ACHN (cell line): ENCODE measurements at regions not wholly inside any gene's neighbourhood (a gene's known extent, or its start where the extent isn't known, plus 50 kb on each side); places are given as distances from the start of the nearest gene placed in this dataset.
"Not testable (repeated sequence)": the region's sequence is repeated elsewhere in the genome, so short reads cannot be mapped to it uniquely, and the experiment has no call there.

ENCODE experiments used
- DNase-seq: peaks from one replicate; pipeline ENCODE4 v3.0.0-alpha.2; 2015
- in situ Hi-C: cut with HindIII; loops from 2 replicates; pipeline ENCODE4 v1.10.0; 2017; ENCODE audit warnings: low sequenced_read_pairs, low pct_ligation_motif_present, low pct_unique_long_range_greater_than_20kb

DNA sequence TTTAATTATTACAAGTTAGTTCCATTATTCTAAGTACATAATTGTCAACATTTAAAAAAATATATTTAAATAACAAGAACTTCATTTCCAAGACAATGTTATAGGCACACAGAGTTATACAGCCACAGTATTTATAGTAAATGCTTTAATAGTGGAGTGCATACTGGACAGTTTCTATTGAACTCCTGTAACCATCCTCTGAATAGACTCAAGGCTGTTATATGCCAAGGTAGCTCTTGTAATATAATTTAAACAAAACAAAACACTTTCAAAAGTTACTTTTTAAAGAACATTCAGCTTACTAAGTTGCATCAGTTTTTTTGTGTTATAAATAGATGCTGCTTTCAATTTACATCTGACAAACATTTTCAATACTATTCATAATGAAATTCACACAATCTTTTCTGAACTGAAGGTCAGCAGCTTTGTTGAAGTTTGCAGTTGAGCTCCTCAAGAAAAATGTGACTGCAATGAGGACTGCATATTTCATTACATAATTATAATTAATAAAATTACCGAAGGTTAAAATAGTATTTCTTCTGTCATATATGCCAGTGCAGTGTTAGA lies 549.9 kb upstream of the CYLC2 start:
- DNase-seq = no peak
- in situ Hi-C loops = no loop called here

DNA sequence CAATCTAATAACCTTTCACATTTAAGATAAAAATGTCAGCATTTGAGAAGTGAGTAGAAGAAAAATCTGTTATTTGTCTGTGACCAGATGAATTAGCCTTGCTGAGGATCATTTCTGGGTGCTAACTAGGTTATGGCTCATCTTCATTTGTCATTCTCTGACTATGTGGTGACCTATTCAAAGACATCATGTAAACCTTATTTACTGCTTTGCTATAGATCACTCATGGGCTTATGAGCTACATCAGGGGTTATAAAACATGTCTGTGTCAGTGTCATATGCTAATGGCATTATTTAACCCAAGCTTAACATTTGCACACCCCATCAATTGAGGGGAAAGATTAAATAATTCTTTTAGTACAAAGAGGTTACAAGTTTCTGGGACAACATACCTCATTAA lies 555.5 kb upstream of the CYLC2 start:
- no peak for DNase-seq
- in situ Hi-C loops = no loop called here

DNA sequence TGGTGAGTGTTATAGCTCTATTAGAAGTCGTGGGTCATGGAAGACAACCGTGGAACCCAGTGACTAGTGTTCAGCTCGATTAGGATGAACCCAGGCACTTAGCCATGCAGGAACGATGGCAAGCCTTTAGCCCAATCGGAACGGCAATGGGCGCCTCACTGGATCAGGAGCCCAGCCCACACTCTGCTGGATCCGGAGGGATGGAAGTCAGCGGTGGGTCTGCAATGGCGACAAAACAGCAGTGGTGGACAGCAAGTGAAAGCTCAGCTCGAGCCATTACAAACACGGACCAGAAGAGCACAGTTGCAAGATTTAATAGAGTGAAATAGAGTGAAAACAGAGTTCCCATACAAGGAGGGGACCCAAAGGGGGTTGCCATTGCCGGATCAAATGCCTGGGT lies 558.5 kb upstream of the CYLC2 start:
- in situ Hi-C loops, DNase-seq: not testable (repeated sequence)

DNA sequence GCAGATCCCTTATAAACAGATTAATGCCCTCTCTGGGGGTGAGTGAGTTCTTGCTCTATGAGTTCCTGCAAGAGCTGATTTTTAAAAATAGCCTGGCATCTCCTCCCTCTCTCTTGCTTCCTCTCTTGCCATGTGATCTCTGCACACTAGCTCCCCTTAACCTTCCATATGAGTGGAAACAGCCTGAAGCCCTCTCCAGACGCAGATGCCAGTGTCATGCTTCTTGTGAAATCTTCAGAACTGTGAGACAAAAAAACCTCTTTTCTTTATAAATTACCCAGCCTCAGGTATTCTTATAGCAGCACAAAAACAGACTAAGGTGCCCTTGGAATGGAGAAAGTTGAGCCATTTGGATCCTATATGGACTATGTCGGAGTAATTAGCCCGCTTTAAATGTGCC lies 559.7 kb upstream of the CYLC2 start:
- in situ Hi-C loops = no loop called here
- DNase-seq = no peak

DNA sequence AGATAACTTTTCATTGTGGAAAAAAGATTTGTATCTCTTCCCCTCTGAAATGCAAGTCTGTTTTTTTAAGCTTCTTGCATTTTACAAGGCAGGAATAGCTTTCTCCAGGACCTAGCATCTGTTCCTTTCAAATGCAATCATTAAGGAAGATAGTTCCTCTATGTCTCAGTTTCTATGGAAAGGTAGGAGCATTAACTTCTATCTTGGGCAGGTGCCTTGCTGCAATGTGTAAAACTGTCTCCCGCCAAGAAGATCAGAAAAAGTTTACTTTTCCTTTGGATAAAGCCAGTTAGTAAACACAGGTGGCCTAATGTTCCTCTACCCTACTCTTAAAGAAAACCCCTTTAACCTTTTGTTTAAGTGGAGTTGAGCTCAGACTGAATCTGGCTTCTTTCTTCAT lies 560.6 kb upstream of the CYLC2 start:
- in situ Hi-C loops = no loop called here
- no peak for DNase-seq

DNA sequence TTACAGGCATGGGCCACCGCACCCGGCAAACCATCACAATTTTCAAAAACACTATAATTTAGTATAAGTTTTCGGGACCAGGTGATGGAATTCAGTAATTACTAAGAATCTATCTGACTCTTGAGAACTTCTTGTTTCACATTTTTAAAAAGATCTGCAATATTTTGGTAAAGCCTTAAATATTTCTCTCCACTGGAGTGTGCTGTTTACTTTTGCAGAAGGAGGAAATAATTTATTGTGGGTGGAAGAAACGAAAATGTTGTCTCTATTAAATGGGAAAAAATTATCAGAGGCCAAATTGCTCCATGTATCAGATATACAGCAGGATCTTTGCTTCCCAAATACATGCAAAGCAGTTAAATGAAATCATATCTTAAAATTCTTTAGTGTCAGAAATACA lies 566.8 kb upstream of the CYLC2 start:
- DNase-seq = no peak
- in situ Hi-C loops = no loop called here

DNA sequence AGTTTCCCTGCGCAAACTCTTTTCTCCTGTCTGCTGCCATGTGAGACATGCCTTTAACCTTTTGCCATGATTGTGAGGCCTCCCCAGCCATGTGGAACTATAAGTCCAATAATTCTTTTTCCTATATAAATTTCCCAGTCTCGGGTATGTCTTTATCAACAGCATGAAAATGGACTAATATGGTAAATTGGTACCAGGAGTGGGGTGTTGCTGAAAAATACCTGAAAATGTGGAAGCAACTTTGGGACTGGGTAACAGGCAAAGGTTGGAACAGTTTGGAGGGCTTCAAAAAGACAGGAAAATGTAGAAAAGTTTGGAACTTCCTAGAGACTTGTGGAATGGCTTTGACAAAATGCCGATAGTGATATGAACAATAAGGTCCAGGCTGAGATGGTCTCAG lies 578.9 kb upstream of the CYLC2 start:
- in situ Hi-C loops, DNase-seq: not testable (repeated sequence)

DNA sequence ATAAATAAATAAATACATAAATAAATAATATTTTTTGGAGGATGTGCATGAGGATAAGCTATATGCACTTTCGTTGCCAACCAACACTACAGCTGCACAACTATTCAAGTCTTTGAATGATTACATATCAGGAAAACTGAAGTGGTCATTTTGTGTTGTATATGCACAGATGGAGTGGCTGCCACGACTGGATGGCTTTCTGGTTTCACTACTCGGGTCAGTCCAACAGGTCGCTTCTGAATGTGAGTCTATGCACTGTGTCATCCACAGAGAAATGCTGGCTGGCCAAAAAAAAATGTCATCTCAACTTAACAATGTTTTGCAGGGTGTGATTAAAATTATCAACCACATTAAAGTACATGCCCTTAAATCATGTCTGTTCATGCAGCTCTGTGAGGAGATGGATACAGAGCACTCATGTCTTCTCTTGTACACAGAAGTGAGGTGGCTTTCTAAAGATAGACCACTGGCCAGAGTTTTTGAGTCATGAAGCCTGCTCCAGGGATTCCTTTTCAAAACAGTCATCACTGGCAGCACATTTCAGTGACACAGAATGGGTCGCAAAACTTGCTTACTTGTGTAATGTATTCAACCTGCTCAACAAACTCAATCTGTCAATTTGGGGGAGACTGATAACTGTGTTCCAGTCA lies 589.8 kb upstream of the CYLC2 start:
- DNase-seq = no peak
- in situ Hi-C loops = no loop called here

DNA sequence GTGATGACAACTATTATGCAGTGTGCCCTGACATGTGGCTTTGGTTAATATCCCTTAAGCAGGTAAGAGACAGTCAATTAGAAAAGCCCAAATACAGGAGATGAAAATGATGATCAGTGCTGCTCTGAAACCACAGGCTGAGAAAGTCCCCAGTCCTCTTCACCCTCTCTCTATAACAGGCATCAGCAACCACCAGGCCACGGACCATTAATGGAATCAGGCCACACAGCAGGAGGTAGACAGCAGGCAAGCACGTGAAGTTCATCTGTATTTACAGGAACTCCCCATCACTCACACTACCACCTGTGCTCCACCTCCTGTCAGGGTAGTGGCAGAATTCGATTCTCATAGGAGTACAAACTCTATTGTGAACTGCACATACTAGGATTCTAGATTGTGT lies 591.6 kb upstream of the CYLC2 start:
- in situ Hi-C loops = no loop called here
- DNase-seq = no peak

DNA sequence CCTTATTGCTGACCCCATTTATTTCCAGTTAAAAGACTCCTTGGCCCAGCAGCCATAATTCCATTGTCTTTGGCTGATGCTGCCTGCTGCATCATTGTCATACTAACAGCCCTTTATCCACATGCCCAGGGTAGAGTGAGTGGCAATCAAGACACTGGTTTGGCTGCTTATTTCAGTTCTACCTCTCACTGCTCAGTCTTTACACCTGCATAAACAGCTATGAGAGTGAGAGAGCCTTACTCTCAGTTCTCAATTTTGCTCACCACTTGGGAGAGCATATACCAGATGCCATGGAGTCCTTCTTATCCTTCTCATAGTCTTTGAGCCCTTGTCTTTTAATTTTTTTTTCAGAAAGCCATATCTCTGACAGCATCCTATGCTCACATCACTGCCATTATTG lies 596.9 kb upstream of the CYLC2 start:
- DNase-seq = no peak
- in situ Hi-C loops = no loop called here

DNA sequence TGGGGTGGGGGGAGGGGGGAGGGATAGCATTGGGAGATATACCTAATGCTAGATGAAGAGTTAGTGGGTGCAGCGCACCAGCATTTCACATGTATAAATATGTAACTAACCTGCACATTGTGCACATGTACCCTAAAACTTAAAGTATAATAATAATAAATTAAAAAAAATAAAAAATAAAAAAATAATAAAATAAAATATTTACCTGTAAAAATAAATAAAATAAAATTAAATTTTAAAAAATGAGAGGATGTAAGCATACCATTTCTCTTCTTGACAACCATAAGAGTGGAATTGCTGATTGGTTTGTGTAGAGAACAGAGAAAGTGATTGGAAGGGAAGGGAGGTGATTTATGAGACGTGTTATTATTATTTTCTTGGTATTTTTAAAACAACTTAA lies 609.5 kb upstream of the CYLC2 start:
- DNase-seq, in situ Hi-C loops: not testable (repeated sequence)

DNA sequence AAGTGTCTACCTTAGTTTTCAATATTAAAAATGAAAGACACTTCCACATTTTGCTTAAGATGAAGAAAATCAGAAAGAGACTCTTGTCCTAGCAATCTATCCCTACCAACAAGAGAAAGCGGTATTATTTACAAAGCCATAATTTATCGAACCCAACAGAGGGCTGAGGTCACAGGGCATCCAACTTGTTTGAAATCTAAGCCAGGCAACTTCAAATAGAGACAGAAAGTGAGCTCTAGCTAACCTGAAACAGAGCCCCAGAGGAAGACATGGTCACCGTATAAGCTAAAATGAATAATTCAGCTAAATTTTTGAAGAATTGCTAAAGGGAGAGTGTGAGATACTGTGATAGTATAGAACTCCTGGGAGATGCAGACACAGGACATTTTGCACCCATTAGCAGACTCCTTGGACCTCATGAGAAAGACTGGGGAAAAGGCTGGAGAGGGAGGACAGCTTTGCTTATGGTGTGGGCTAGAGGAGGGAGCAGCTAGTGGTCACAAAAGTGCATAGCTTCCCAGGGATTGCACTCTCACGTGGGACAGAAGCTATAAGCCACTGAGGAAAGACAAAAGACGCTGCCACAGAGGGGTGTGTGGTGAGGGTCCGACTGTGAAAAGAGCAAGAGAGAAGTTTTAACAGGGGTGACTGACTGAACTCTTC lies 624.2 kb upstream of the GRIN3A start:
- in situ Hi-C loops = no loop called here
- DNase-seq = no peak

DNA sequence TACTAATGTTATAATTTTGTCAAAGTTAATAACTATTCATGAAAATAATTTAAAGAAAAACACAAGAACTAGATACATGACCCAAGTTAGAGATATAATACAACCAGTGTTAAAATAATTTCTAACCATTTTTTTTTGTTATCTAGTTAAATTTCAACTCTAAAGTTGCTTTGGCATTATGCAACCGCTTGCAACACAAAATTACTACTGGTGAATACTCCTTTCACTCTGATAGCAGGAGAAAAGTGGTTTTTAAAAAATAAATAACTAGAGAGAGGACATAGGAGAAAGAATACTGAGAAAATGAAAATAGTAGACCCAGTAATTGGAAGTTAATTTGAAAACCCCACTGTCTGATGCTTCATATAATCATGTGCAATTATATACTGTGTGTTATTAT lies 622.4 kb upstream of the GRIN3A start:
- in situ Hi-C loops = no loop called here
- no peak for DNase-seq

DNA sequence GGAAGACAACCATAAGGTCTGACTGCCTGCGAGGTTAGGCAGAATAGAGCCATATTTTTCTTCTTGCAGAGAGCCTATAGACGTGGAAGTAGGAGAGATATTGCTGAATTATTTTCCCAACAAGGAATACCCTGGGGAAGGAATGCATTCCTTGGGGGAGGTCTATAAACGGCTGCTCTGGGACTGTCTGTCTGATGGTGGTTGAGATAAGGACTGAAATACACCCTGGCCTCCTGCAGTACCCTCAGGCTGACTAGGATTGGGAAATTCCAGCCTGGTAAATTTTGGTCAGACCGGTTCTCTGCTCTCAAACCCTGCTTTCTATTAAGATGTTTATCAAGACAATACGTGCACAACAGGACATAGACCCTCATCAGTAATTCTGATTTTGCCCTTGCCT lies 617.5 kb upstream of the GRIN3A start:
- no peak for DNase-seq
- in situ Hi-C loops = no loop called here

DNA sequence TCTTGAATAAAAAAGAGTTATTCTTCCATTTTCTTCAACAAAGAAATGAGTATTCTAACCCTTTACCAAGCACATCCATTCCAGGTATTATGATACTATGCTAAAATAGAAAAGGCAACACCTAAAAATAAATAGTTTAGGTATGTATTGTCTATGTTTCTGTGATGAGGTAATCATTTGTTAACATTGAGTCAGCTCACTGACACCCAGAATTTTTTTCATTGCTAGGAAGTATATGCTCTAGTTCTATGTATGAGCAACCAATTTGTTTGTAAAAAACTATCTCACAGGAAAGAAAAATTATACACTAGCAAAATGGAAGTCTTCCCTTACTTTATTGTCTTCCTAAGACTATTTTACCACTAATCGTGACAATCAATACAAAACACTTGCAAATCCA lies 615.6 kb upstream of the GRIN3A start:
- no peak for DNase-seq
- in situ Hi-C loops = no loop called here

DNA sequence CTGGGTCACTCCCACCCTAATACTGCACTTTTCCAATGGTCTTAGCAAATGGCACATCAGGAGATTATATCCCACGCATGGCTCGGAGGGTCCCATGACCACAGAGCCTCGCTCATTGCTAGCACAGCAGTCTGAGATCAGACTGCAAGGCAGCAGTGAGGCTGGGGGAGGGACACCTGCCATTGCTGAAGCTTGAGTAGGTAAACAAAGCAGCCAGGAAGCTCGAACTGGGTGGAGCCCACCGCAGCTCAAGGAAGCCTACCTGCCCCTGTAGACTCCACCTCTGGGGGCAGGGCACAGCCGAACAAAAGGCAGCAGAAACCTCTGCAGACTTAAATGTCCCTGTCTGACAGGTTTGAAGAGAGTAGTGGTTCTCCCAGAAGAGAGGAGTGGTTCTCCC lies 599.0 kb upstream of the GRIN3A start:
- in situ Hi-C loops, DNase-seq: not testable (repeated sequence)

DNA sequence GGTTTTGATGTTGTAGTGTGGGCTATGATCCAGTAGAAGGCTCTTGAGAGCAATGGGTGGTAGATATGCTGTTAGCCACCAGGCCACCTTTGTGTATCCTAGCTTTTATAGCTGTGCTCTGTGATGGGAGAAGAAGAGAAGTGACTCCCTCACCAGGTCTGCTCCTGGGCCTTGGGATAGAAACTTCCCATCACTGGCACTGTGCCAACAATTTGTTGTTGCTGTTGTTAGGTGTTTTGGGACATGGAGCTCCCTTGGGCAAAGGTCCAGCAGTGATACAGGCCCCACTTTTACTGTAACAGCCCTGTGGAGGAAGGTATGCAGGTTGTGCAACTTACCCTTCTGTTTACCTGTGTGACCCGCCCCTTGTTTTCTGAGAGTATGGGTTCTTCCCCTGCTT lies 570.9 kb upstream of the GRIN3A start:
- in situ Hi-C loops = no loop called here
- no peak for DNase-seq

DNA sequence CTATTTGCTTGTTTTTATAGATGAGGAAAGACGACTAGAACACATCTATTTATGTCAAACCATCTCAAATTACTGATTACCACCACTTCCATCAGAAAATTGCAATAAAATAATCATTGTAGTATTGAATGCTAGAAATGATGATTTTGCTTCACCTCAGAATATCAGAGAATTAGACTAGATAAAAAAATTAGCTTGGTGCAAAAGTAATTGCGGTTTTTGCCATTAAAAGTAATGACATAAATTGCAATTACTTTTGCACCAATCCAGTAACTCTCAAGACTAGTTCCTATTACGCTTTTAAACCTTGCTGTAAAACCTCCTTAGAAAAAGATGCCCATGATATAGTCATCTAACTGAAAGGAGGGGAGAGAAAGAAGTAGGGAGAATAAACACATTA lies 556.7 kb upstream of the GRIN3A start:
- in situ Hi-C loops = no loop called here

DNA sequence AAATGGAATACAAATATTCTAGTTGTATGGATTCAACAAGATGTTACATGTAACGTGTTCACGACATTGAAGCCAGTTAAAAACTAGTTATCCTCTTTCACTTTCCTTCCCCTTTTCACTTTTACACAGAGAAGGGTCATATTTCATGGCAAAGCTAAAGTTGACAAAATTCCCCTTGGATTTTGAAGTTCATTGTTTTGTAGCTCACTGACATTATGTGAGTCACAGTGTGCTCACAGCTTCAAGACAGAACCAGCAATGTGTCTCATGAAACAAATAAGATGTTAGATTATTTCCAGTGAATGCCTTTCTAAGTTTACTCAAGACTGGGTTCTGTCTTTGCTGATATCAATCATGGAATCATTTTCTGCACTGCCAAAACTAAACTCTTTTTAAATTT lies 535.5 kb upstream of the GRIN3A start:
- in situ Hi-C loops = no loop called here
- DNase-seq = no peak

More for the DNA sequence above, 556.7 kb upstream of the GRIN3A start:
- no peak for DNase-seq

DNA sequence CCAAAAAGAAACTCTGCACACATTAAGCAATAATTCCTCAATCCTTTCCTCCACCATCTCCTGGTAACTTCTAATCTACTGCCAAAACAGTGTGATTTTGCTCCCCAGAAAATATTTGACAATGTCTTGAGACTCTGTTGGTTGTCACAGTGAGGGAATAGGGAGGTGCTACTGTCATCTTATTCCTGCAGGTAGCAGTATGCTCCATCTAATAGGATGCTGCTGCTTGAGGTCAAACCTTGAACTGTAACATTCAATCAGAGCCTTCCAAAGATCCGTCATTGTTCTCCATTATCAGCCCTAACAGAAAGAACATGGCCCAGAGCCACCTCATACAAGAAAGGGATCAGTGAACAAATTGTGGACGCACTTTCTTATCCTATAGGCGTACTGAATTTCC lies 514.7 kb upstream of the GRIN3A start:
- in situ Hi-C loops = no loop called here
- DNase-seq = no peak
